DOHH2 (cell line): ENCODE measurements at regions not wholly inside any gene's neighbourhood (a gene's known extent, or its start where the extent isn't known, plus 50 kb on each side); places are given as distances from the start of the nearest gene placed in this dataset.

ENCODE experiments used
- H3F3A ChIP-seq: fragments of 200-600 bp; sonication (generic), shearing (Covaris generic); 2 replicates; pipeline ENCODE4 v1.6.0; 2016; ENCODE audit warnings: antibody characterized with exemption, mild to moderate bottlenecking; ENCODE audit not compliant: control insufficient read depth, insufficient read depth
- H3K27ac ChIP-seq: fragments of 200-600 bp; sonication (generic); 2 replicates; pipeline ENCODE4 v1.5.1; 2014; ENCODE audit warnings: low read depth, mild to moderate bottlenecking, low read length, moderate library complexity
- H3K27me3 ChIP-seq: fragments of 200-600 bp; sonication (generic); 2 replicates; pipeline ENCODE4 v1.6.1; 2014; ENCODE audit warnings: mild to moderate bottlenecking, low read length, mixed read lengths; ENCODE audit not compliant: control insufficient read depth
- H3K36me3 ChIP-seq: fragments of 200-600 bp; sonication (generic); 2 replicates; pipeline ENCODE4 v1.6.1; 2014; ENCODE audit warnings: mild to moderate bottlenecking, low read length, moderate library complexity, mixed read lengths; ENCODE audit not compliant: control insufficient read depth
- H3K4me1 ChIP-seq: fragments of 200-600 bp; sonication (generic); 2 replicates; pipeline ENCODE4 v1.6.1; 2014; ENCODE audit warnings: mild to moderate bottlenecking, low read length, mixed read lengths; ENCODE audit not compliant: control insufficient read depth
- H3K4me2 ChIP-seq: fragments of 200-600 bp; sonication (generic); 2 replicates; pipeline ENCODE4 v1.6.0; 2014; ENCODE audit warnings: mild to moderate bottlenecking, low read length, moderate library complexity
- H3K4me3 ChIP-seq: fragments of 200-600 bp; sonication (generic); 2 replicates; pipeline ENCODE4 v1.5.1; 2014; ENCODE audit warnings: mild to moderate bottlenecking, low read length, mixed read lengths
- H3K79me2 ChIP-seq: fragments of 200-600 bp; sonication (generic); 2 replicates; pipeline ENCODE4 v1.6.1; 2014; ENCODE audit warnings: mild to moderate bottlenecking, low read length, mixed read lengths; ENCODE audit not compliant: control insufficient read depth
- H3K9me2 ChIP-seq: fragments of 200-600 bp; sonication (generic); replicated peaks from 2 replicates; pipeline ENCODE4 v1.6.1; 2014; ENCODE audit warnings: mild to moderate bottlenecking, low read length, mixed read lengths; ENCODE audit not compliant: control insufficient read depth
- H3K9me3 ChIP-seq: fragments of 200-600 bp; sonication (generic); 2 replicates; pipeline ENCODE4 v1.6.1; 2014; ENCODE audit warnings: antibody characterized with exemption, low read length, mixed read lengths; ENCODE audit not compliant: control insufficient read depth, insufficient read depth
- H4K20me1 ChIP-seq: fragments of 200-600 bp; sonication (generic); 2 replicates; pipeline ENCODE4 v1.6.0; 2014; ENCODE audit warnings: low read depth, mild to moderate bottlenecking, antibody characterized with exemption, low read length, moderate library complexity; ENCODE audit not compliant: control insufficient read depth, insufficient read depth
- CTCF ChIP-seq: fragments of 200-600 bp; sonication (generic); IDR thresholded peaks from one replicate; pipeline ENCODE4 v1.5.1; 2014; ENCODE audit warnings: antibody characterized with exemption, mild to moderate bottlenecking, low read depth, low read length; ENCODE audit not compliant: poor library complexity, severe bottlenecking
- EZH2phosphoT487 ChIP-seq: fragments of 200-600 bp; sonication (generic); IDR thresholded peaks from 2 replicates; pipeline ENCODE4 v1.6.1; 2017; ENCODE audit warnings: borderline replicate concordance, mild to moderate bottlenecking, antibody characterized with exemption, low read length, moderate library complexity, mixed read lengths

GRCh38 chr2:56008661-56009431 lies 85.3 kb upstream of the EFEMP1 start:
- Histone ChIP-seq H3K4me2 (no peak overlapping the region), H3K4me1 (no peaks in the 10 kb centered on the region)
- TF ChIP-seq CTCF (no peak), EZH2phosphoT487 (no peak)

GRCh38 chr2:56009758-56010458 lies 86.3 kb upstream of the EFEMP1 start:
- Histone ChIP-seq H3K79me2 (no peaks in the 10 kb centered on the region), H3K27me3 (peaks cover 9% of the 10 kb centered on the region; the same call in 1 of the 2 replicates), H3K36me3 (no peaks in the 10 kb centered on the region), H3K9me2 (no peaks in the 10 kb centered on the region), H4K20me1 (no peaks in the 10 kb centered on the region), H3K4me1 (no peaks in the 10 kb centered on the region), H3K9me3 (no peaks in the 10 kb centered on the region), H3F3A (no peaks in the 10 kb centered on the region), H3K4me3 (no peak overlapping the region), H3K4me2 (no peak overlapping the region), H3K27ac (no peak overlapping the region)
- TF ChIP-seq EZH2phosphoT487 = no peak
- peak; percentile 53 for TF ChIP-seq CTCF

More at GRCh38 chr2:56008661-56009431, 85.3 kb upstream of the EFEMP1 start:
- Histone ChIP-seq H3K9me3 (no peaks in the 10 kb centered on the region), H3K27ac (no peak overlapping the region), H3K9me2 (no peaks in the 10 kb centered on the region), H3K4me3 (no peak overlapping the region), H4K20me1 (no peaks in the 10 kb centered on the region), H3F3A (no peaks in the 10 kb centered on the region), H3K36me3 (no peaks in the 10 kb centered on the region), H3K79me2 (no peaks in the 10 kb centered on the region), H3K27me3 (peaks cover 5% of the 10 kb centered on the region; the same call in 1 of the 2 replicates)

GRCh38 chr2:56011624-56012023 lies 88.0 kb upstream of the EFEMP1 start:
- no peak overlapping the region for H3K27ac ChIP-seq
- no peak overlapping the region for H3K4me3 ChIP-seq
- no peaks in the 10 kb centered on the region for H3F3A ChIP-seq
- peaks cover 18% of the 10 kb centered on the region; the same call in 1 of the 2 replicates for H3K27me3 ChIP-seq
- no peaks in the 10 kb centered on the region for H3K9me2 ChIP-seq
- no peaks in the 10 kb centered on the region for H3K9me3 ChIP-seq
- TF ChIP-seq EZH2phosphoT487 (no peak), CTCF (no peak)
- H4K20me1 ChIP-seq = no peaks in the 10 kb centered on the region
- H3K4me2 ChIP-seq = no peak overlapping the region
- H3K4me1 ChIP-seq = no peaks in the 10 kb centered on the region
- H3K36me3 ChIP-seq = no peaks in the 10 kb centered on the region
- no peaks in the 10 kb centered on the region for H3K79me2 ChIP-seq
